Endothelial cell of umbilical vein (primary cell): ENCODE measurements at regions not wholly inside any gene's neighbourhood (a gene's known extent, or its start where the extent isn't known, plus 50 kb on each side); places are given as distances from the start of the nearest gene placed in this dataset.

Experiments used
- BruUV-seq: library from RNA; stranded (reverse); fragments of 400-500 nt; replicated peaks from 2 replicates; lab custom pipeline; 2021; lab: Mats Ljungman, UMichigan
- CTCF ChIA-PET: fragments of 300-600, 350-600 bp; sonication (Branson Sonifier 250); formaldehyde crosslinking; loops from one replicate; lab custom pipeline; 2021; ENCODE audit warnings: antibody characterized with exemption, inconsistent platforms; lab: Charles Lee
- POLR2A ChIA-PET: fragments of 300-600, 350-600 bp; sonication (Branson Sonifier 250); formaldehyde crosslinking; loops from one replicate; lab custom pipeline; 2021; ENCODE audit warnings: antibody characterized with exemption, inconsistent platforms; lab: Charles Lee
- DNase-seq: peaks from one replicate; pipeline ENCODE4 v3.0.0-alpha.2; 2011; ENCODE audit warnings: low read depth, low spot score
- FAIRE-seq: peaks from 2 replicates; lab custom pipeline; 2011; peaks lifted over from hg19 to GRCh38; lab: Jason Lieb, UNC
- H2AFZ ChIP-seq: 2 replicates; pipeline ENCODE4 v1.6.0; 2012; ENCODE audit warnings: low read depth, low read length, control low read depth, inconsistent platforms
- H3K27ac ChIP-seq: 2 replicates; pipeline ENCODE4 v1.5.1; 2011; ENCODE audit warnings: low read depth, mild to moderate bottlenecking, control low read depth, low read length, moderate library complexity; ENCODE audit not compliant: insufficient read depth
- H3K27me3 ChIP-seq, 2 experiments: 2 replicates each; pipeline versions ENCODE4 v1.6.0 to v1.6.1; 2011; ENCODE audit warnings: low read length in 2 of 2, mixed read lengths in 1 of 2; ENCODE audit not compliant: control insufficient read depth in 2 of 2, insufficient read depth in 2 of 2
- H3K36me3 ChIP-seq, 2 experiments: 2 replicates in 1 of 2; 3 replicates in 1 of 2; pipeline ENCODE4 v1.5.1; 2011; ENCODE audit warnings: low read length in 2 of 2, mild to moderate bottlenecking in 1 of 2, moderate library complexity in 1 of 2; ENCODE audit not compliant: control insufficient read depth in 2 of 2, insufficient read depth in 2 of 2; ENCODE audit errors: extremely low read depth in 1 of 2
- H3K4me1 ChIP-seq: 3 replicates; pipeline ENCODE4 v1.5.1; 2011; ENCODE audit warnings: mild to moderate bottlenecking, low read length; ENCODE audit not compliant: control insufficient read depth, insufficient read depth; ENCODE audit errors: extremely low read depth
- H3K4me2 ChIP-seq: 2 replicates; pipeline ENCODE4 v1.6.1; 2011; ENCODE audit warnings: low read length, control low read depth, mixed read lengths; ENCODE audit not compliant: insufficient read depth
- H3K4me3 ChIP-seq, 3 experiments: fragments of 200-600 bp in 1 of 3; sonication (generic), shearing (Covaris generic) in 1 of 3; replicated peaks in 1 of 3; 2 replicates each; pipeline ENCODE4 v1.5.1; 2011 to 2016; ENCODE audit warnings: control low read depth in 3 of 3, low read length in 3 of 3, mild to moderate bottlenecking in 2 of 3, inconsistent platforms in 1 of 3, low read depth in 1 of 3, moderate library complexity in 1 of 3; ENCODE audit not compliant: insufficient read depth in 1 of 3
- H3K79me2 ChIP-seq: 2 replicates; pipeline ENCODE4 v1.6.0; 2012; ENCODE audit warnings: low read length, inconsistent platforms; ENCODE audit not compliant: control insufficient read depth, insufficient read depth
- H3K9ac ChIP-seq: replicated peaks from 2 replicates; pipeline ENCODE3; 2011; ENCODE audit warnings: low read length, control low read depth; ENCODE audit not compliant: insufficient read depth; ENCODE audit errors: extremely low read depth
- H3K9me1 ChIP-seq: replicated peaks from 3 replicates; pipeline ENCODE4 v1.6.0; 2011; ENCODE audit warnings: mild to moderate bottlenecking, low read length; ENCODE audit not compliant: control insufficient read depth, insufficient read depth; ENCODE audit errors: extremely low read depth
- H3K9me3 ChIP-seq: replicated peaks from 2 replicates; pipeline ENCODE4 v1.5.1; 2012; ENCODE audit warnings: low read length, inconsistent platforms; ENCODE audit not compliant: control insufficient read depth, insufficient read depth
- H4K20me1 ChIP-seq: replicated peaks from 2 replicates; pipeline ENCODE3; 2011; ENCODE audit warnings: mild to moderate bottlenecking, low read length; ENCODE audit not compliant: control insufficient read depth, insufficient read depth; ENCODE audit errors: extremely low read depth
- EZH2 ChIP-seq: IDR thresholded peaks from 2 replicates; pipeline ENCODE4 v1.6.1; 2012; ENCODE audit warnings: borderline replicate concordance, low read depth, mild to moderate bottlenecking, moderate library complexity, low read length, inconsistent platforms; ENCODE audit not compliant: severe bottlenecking
- FOS ChIP-seq: IDR thresholded peaks from 2 replicates; pipeline ENCODE4 v1.6.1; 2011; ENCODE audit warnings: mild to moderate bottlenecking, low read length, moderate library complexity, borderline replicate concordance; ENCODE audit not compliant: insufficient read depth
- GATA2 ChIP-seq: IDR thresholded peaks from 2 replicates; pipeline ENCODE4 v1.7.0; 2011; ENCODE audit warnings: low read depth, mild to moderate bottlenecking, moderate library complexity, mixed read lengths, low read length; ENCODE audit not compliant: insufficient read length, insufficient read depth
- JUN ChIP-seq: IDR thresholded peaks from 2 replicates; pipeline ENCODE4 v1.6.1; 2011; ENCODE audit warnings: borderline replicate concordance, low read depth; ENCODE audit not compliant: insufficient read length, insufficient read depth
- MYC ChIP-seq: IDR thresholded peaks from one replicate; pipeline ENCODE4 v1.6.1; 2011; ENCODE audit warnings: mild to moderate bottlenecking, low read depth, low read length
- POLR2A ChIP-seq: IDR thresholded peaks from 2 replicates; pipeline ENCODE4 v1.6.1; 2012; ENCODE audit warnings: low read depth, mild to moderate bottlenecking, control low read depth, low read length
- POLR2AphosphoS5 ChIP-seq: IDR thresholded peaks from 2 replicates; pipeline ENCODE4 v1.6.1; 2012; ENCODE audit warnings: low read depth, mild to moderate bottlenecking, control low read depth, low read length, moderate library complexity; ENCODE audit not compliant: insufficient read depth
- dilution Hi-C: fragments of 300-500 bp; cut with MboI; formaldehyde crosslinking; loops from one replicate; pipeline ENCODE4 v1.15.0; 2019; ENCODE audit warnings: low sequenced_read_pairs; ENCODE audit not compliant: extremely low pct_ligation_motif_present
- intact Hi-C: fragments of 100-400 bp; cut with micrococcal nuclease; formaldehyde crosslinking; loops from one replicate; pipeline ENCODE4 v1.10.0; 2022
- TF ChIP-seq, protein P1 (sequence below): IDR thresholded peaks from 2 replicates; pipeline ENCODE4 v1.6.1; 2011; ENCODE audit not compliant: insufficient read depth, insufficient read length
- TF ChIP-seq, protein P2 (sequence below), 2 donors: IDR thresholded peaks; 1 replicate in 1 of 2; 2 replicates in 1 of 2; pipeline ENCODE4 v1.5.1; 2011; ENCODE audit warnings: low read length in 2 of 2, mild to moderate bottlenecking in 2 of 2, moderate library complexity in 2 of 2, control low read depth in 1 of 2, inconsistent platforms in 1 of 2, low read depth in 1 of 2; ENCODE audit not compliant: insufficient read depth in 1 of 2; ENCODE audit errors: extremely low read depth in 1 of 2

DNA sequence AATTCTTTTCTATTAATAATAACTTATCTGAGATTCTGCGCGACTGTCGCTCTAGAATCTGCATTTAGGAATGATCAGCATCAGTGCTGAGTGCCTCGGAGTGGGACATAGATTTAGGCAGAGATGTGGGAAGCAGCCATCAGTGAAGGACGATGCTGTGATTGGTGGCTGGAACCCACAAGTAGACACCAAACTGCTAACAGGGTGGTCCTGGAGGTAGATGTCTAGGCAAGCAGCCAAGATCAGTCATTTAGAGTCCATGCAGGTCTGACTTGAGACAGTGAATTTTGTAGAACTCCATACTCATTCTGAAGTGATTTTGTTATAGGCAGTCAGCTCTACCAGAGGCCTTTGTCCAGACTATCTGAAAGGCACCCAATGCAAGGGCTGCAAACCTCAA is 51.8 kb upstream of the LYST start:
- Histone ChIP-seq H3K9me1 (no peaks in the 10 kb centered on the region), H3K79me2 (no peaks in the 10 kb centered on the region), H3K4me3 (no peak overlapping the region), H3K27ac (no peak overlapping the region), H3K36me3 (no peaks in the 10 kb centered on the region), H3K9ac (no peak overlapping the region), H4K20me1 (no peaks in the 10 kb centered on the region), H3K4me1 (peaks cover 27% of the 10 kb centered on the region), H2AFZ (no peak overlapping the region), H3K27me3 (no peaks in the 10 kb centered on the region), H3K4me2 (no peak overlapping the region), H3K9me3 (no peaks in the 10 kb centered on the region)
- FAIRE-seq (no peak), DNase-seq (no peak)
- no peak for TF ChIP-seq GATA2
- TF ChIP-seq POLR2A, result no peak
- TF ChIP-seq JUN, result no peak
- TF ChIP-seq FOS, result no peak
- no peak for TF ChIP-seq MYC
- no peak for TF ChIP-seq POLR2AphosphoS5
- TF ChIP-seq, protein P1, sequence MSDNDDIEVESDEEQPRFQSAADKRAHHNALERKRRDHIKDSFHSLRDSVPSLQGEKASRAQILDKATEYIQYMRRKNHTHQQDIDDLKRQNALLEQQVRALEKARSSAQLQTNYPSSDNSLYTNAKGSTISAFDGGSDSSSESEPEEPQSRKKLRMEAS, result no peak
- TF ChIP-seq, protein P2, sequence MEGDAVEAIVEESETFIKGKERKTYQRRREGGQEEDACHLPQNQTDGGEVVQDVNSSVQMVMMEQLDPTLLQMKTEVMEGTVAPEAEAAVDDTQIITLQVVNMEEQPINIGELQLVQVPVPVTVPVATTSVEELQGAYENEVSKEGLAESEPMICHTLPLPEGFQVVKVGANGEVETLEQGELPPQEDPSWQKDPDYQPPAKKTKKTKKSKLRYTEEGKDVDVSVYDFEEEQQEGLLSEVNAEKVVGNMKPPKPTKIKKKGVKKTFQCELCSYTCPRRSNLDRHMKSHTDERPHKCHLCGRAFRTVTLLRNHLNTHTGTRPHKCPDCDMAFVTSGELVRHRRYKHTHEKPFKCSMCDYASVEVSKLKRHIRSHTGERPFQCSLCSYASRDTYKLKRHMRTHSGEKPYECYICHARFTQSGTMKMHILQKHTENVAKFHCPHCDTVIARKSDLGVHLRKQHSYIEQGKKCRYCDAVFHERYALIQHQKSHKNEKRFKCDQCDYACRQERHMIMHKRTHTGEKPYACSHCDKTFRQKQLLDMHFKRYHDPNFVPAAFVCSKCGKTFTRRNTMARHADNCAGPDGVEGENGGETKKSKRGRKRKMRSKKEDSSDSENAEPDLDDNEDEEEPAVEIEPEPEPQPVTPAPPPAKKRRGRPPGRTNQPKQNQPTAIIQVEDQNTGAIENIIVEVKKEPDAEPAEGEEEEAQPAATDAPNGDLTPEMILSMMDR (IDR thresholded peaks at IDR 0.05; ENCODE audit: extremely low read depth in 1 of 2, insufficient read depth in 1 of 2, low read depth in 1 of 2, low read length in 2 of 2), result no peak
- no peak for TF ChIP-seq EZH2
- dilution Hi-C loops (no loop called here), intact Hi-C loops (loop anchor here (5.0 kb wide), 1 partner anchor 364 kb away; the partner anchor contains the start of gene ERO1B)
- BruUV-seq, result no TSS peak
- ChIA-PET CTCF (interaction anchor here (3.4 kb wide), 1 partner anchor 53 kb away, joined by 23 read pairs; the partner anchor contains the start of gene LYST), POLR2A (no interaction called here)
